WTC11 (cell line): ENCODE measurements at regions not wholly inside any gene's neighbourhood (a gene's known extent, or its start where the extent isn't known, plus 50 kb on each side); places are given as distances from the start of the nearest gene placed in this dataset.

ENCODE experiments used
- ARID4B ChIP-seq: sonication (generic); formaldehyde crosslinking; IDR thresholded peaks from 2 replicates; pipeline ENCODE4 v1.8.0; 2023; ENCODE audit warnings: missing genetic modification reagents, mild to moderate bottlenecking, borderline replicate concordance
- E2F1 ChIP-seq: sonication (generic); formaldehyde crosslinking; IDR thresholded peaks from 2 replicates; pipeline ENCODE4 v1.8.0; 2022; ENCODE audit warnings: mild to moderate bottlenecking, missing genetic modification reagents
- FOXP1 ChIP-seq: sonication (generic); formaldehyde crosslinking; IDR thresholded peaks from 2 replicates; pipeline ENCODE4 v1.8.0; 2022; ENCODE audit warnings: missing genetic modification reagents, mild to moderate bottlenecking, moderate library complexity, borderline replicate concordance
- FOXP4 ChIP-seq: sonication (generic); formaldehyde crosslinking; IDR thresholded peaks from 2 replicates; pipeline ENCODE4 v1.8.0; 2022; ENCODE audit warnings: mild to moderate bottlenecking, missing genetic modification reagents
- TF ChIP-seq, protein P1 (sequence below): fragments of 200-600 bp; IDR thresholded peaks from 2 replicates; pipeline ENCODE4 v1.8.0; 2022; ENCODE audit warnings: antibody characterized with exemption
- TF ChIP-seq, protein P2 (sequence below): sonication (generic); formaldehyde crosslinking; IDR thresholded peaks from 2 replicates; pipeline ENCODE4 v1.8.0; 2022; ENCODE audit warnings: mild to moderate bottlenecking, missing genetic modification reagents

DNA sequence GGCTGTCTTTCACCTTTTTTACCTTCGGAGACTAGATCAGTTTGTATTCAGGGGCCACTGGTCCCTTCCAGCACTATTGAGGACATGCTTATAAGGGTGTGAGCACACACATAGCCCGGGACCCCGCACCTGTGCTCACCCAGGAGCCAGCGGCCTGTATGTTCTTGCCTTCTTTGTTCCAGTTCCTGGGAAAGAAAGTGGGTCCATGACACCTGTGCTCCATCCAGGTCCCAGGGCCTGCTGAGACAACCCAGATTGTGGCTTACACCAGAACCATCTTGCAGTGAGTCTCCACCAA is 207.8 kb downstream of the TOMM20 start:
- TF ChIP-seq ARID4B (CRISPR knock-in tag) (no peak), FOXP1 (CRISPR knock-in tag) (no peak), E2F1 (CRISPR knock-in tag) (no peak), FOXP4 (no peak)
- TF ChIP-seq, protein P1, sequence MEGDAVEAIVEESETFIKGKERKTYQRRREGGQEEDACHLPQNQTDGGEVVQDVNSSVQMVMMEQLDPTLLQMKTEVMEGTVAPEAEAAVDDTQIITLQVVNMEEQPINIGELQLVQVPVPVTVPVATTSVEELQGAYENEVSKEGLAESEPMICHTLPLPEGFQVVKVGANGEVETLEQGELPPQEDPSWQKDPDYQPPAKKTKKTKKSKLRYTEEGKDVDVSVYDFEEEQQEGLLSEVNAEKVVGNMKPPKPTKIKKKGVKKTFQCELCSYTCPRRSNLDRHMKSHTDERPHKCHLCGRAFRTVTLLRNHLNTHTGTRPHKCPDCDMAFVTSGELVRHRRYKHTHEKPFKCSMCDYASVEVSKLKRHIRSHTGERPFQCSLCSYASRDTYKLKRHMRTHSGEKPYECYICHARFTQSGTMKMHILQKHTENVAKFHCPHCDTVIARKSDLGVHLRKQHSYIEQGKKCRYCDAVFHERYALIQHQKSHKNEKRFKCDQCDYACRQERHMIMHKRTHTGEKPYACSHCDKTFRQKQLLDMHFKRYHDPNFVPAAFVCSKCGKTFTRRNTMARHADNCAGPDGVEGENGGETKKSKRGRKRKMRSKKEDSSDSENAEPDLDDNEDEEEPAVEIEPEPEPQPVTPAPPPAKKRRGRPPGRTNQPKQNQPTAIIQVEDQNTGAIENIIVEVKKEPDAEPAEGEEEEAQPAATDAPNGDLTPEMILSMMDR, result no peak
- TF ChIP-seq, protein P2, sequence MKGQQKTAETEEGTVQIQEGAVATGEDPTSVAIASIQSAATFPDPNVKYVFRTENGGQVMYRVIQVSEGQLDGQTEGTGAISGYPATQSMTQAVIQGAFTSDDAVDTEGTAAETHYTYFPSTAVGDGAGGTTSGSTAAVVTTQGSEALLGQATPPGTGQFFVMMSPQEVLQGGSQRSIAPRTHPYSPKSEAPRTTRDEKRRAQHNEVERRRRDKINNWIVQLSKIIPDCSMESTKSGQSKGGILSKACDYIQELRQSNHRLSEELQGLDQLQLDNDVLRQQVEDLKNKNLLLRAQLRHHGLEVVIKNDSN (CRISPR knock-in tag), result no peak
